ENCODE measurements at regions not wholly inside any gene's neighbourhood (a gene's known extent, or its start where the extent isn't known, plus 50 kb on each side); places are given as distances from the start of the nearest gene placed in this dataset.
"Not testable (repeated sequence)": the region's sequence is repeated elsewhere in the genome, so short reads cannot be mapped to it uniquely, and the experiment has no call there.

GRCh38 chr10:43998021-43998809 lies 349.5 kb upstream of the ZNF32 start:
- no peaks in the 10 kb centered on the region for H3K27me3 ChIP-seq
- TF ChIP-seq CTCF (IDR thresholded peaks at IDR 0.05) (no peak), POLR2A (IDR thresholded peaks at IDR 0.05) (no peak)
- no peak overlapping the region for H3K4me3 ChIP-seq
- no peak overlapping the region for H3K27ac ChIP-seq
- H3K4me1 ChIP-seq, result no peaks in the 10 kb centered on the region
- H3K9me3 ChIP-seq, result no peaks in the 10 kb centered on the region
- DNase-seq, result no peak
- H3K36me3 ChIP-seq, result no peaks in the 10 kb centered on the region

GRCh38 chr10:43997330-43997729 lies 348.6 kb upstream of the ZNF32 start:
- Histone ChIP-seq H3K27me3 (no peaks in the 10 kb centered on the region), H3K27ac (no peak overlapping the region), H3K4me1 (no peaks in the 10 kb centered on the region), H3K36me3 (no peaks in the 10 kb centered on the region), H3K9me3 (no peaks in the 10 kb centered on the region), H3K4me3 (no peak overlapping the region)
- TF ChIP-seq POLR2A (IDR thresholded peaks at IDR 0.05) (no peak), CTCF (IDR thresholded peaks at IDR 0.05) (no peak)
- DNase-seq, result no peak

GRCh38 chr10:43994539-43994938 lies 345.9 kb upstream of the ZNF32 start:
- no peak overlapping the region for H3K27ac ChIP-seq
- DNase-seq, result no peak
- no peaks in the 10 kb centered on the region for H3K4me1 ChIP-seq

GRCh38 chr10:43992816-43993215 lies 344.1 kb upstream of the ZNF32 start:
- H3K27ac ChIP-seq, H3K4me3 ChIP-seq, H3K4me1 ChIP-seq, DNase-seq, H3K36me3 ChIP-seq, H3K9me3 ChIP-seq, H3K27me3 ChIP-seq: not testable (repeated sequence)

More at GRCh38 chr10:43994539-43994938, 345.9 kb upstream of the ZNF32 start:
- Histone ChIP-seq H3K27me3 (no peaks in the 10 kb centered on the region), H3K4me3 (no peak overlapping the region), H3K36me3 (no peaks in the 10 kb centered on the region), H3K9me3 (no peaks in the 10 kb centered on the region)
- TF ChIP-seq CTCF (IDR thresholded peaks at IDR 0.05), result no peak
- no peak for TF ChIP-seq POLR2A (IDR thresholded peaks at IDR 0.05)

GRCh38 chr10:43986374-43986773 lies 337.7 kb upstream of the ZNF32 start:
- Histone ChIP-seq H3K27ac (no peak overlapping the region), H3K36me3 (no peaks in the 10 kb centered on the region), H3K9me3 (no peaks in the 10 kb centered on the region), H3K4me1 (no peaks in the 10 kb centered on the region), H3K4me3 (no peak overlapping the region), H3K27me3 (no peaks in the 10 kb centered on the region)
- DNase-seq, result no peak
- no peak for TF ChIP-seq POLR2A (IDR thresholded peaks at IDR 0.05)
- TF ChIP-seq CTCF (IDR thresholded peaks at IDR 0.05), result no peak

GRCh38 chr10:43985941-43986340 lies 337.3 kb upstream of the ZNF32 start:
- no peak overlapping the region for H3K27ac ChIP-seq
- H3K27me3 ChIP-seq, result no peaks in the 10 kb centered on the region
- no peaks in the 10 kb centered on the region for H3K4me1 ChIP-seq
- H3K9me3 ChIP-seq, result no peaks in the 10 kb centered on the region
- DNase-seq, result no peak
- H3K36me3 ChIP-seq, result no peaks in the 10 kb centered on the region
- TF ChIP-seq CTCF (IDR thresholded peaks at IDR 0.05) (no peak), POLR2A (IDR thresholded peaks at IDR 0.05) (no peak)
- H3K4me3 ChIP-seq, result no peak overlapping the region
